IPS-20b (cell line): ENCODE measurements at regions not wholly inside any gene's neighbourhood (a gene's known extent, or its start where the extent isn't known, plus 50 kb on each side); places are given as distances from the start of the nearest gene placed in this dataset.

Source experiments
- H3K27ac ChIP-seq: one replicate; pipeline ENCODE4 v1.5.1; 2013; ENCODE audit warnings: low read length
- H3K27me3 ChIP-seq: 2 replicates; pipeline ENCODE4 v1.6.1; 2013; ENCODE audit warnings: mild to moderate bottlenecking, low read length, inconsistent platforms; ENCODE audit not compliant: insufficient read depth
- H3K36me3 ChIP-seq: 2 replicates; pipeline ENCODE4 v1.6.1; 2013; ENCODE audit warnings: low read depth, mild to moderate bottlenecking, inconsistent platforms, low read length, moderate library complexity; ENCODE audit not compliant: insufficient read depth
- H3K4me1 ChIP-seq: 2 replicates; pipeline ENCODE4 v1.6.1; 2013; ENCODE audit warnings: mild to moderate bottlenecking, control low read depth, inconsistent platforms, low read length, moderate library complexity; ENCODE audit not compliant: insufficient read depth
- H3K4me3 ChIP-seq: 2 replicates; pipeline ENCODE4 v1.5.1; 2013; ENCODE audit warnings: mild to moderate bottlenecking, low read length, inconsistent platforms
- H3K9ac ChIP-seq: 2 replicates; pipeline ENCODE4 v1.6.1; 2013; ENCODE audit warnings: low read depth, mild to moderate bottlenecking, inconsistent platforms, low read length, moderate library complexity
- H3K9me3 ChIP-seq: 2 replicates; pipeline ENCODE4 v1.6.1; 2013; ENCODE audit warnings: mild to moderate bottlenecking, low read depth, low read length, inconsistent platforms; ENCODE audit not compliant: insufficient read depth

GRCh38 chr6:22621701-22622100 is 52.3 kb downstream of the HDGFL1 start:
- Histone ChIP-seq H3K27me3 (no peaks in the 10 kb centered on the region), H3K4me3 (no peak overlapping the region), H3K9me3 (peaks cover 9% of the 10 kb centered on the region; the same call in 1 of the 2 replicates), H3K9ac (no peak overlapping the region), H3K4me1 (peaks cover 12% of the 10 kb centered on the region; the same call in 1 of the 2 replicates), H3K36me3 (no peaks in the 10 kb centered on the region), H3K27ac (no peak overlapping the region)

- Histone ChIP-seq H3K27ac (no peak overlapping the region), H3K36me3 (no peaks in the 10 kb centered on the region), H3K4me3 (no peak overlapping the region), H3K9ac (no peak overlapping the region), H3K4me1 (peaks cover 12% of the 10 kb centered on the region; the same call in 1 of the 2 replicates), H3K9me3 (peaks cover 9% of the 10 kb centered on the region; the same call in 1 of the 2 replicates), H3K27me3 (no peaks in the 10 kb centered on the region)
These were observed 53.0 kb downstream of the HDGFL1 start for GRCh38 chr6:22622351-22622750.

GRCh38 chr6:22622813-22623212 is 53.4 kb downstream of the HDGFL1 start:
- Histone ChIP-seq H3K27me3 (no peaks in the 10 kb centered on the region), H3K9ac (no peak overlapping the region), H3K36me3 (no peaks in the 10 kb centered on the region), H3K9me3 (peaks cover 9% of the 10 kb centered on the region; the same call in 1 of the 2 replicates), H3K4me3 (no peak overlapping the region), H3K27ac (peak overlapping the region; percentile 5), H3K4me1 (peaks cover 12% of the 10 kb centered on the region; the same call in 1 of the 2 replicates)

- no peak overlapping the region for H3K9ac ChIP-seq
- H3K4me1 ChIP-seq, result peaks cover 16% of the 10 kb centered on the region; the same call in 1 of the 2 replicates
- H3K27me3 ChIP-seq, result no peaks in the 10 kb centered on the region
- H3K36me3 ChIP-seq, result no peaks in the 10 kb centered on the region
- no peaks in the 10 kb centered on the region for H3K9me3 ChIP-seq
- no peak overlapping the region for H3K27ac ChIP-seq
- H3K4me3 ChIP-seq, result no peak overlapping the region
These were observed 58.3 kb downstream of the HDGFL1 start for GRCh38 chr6:22627644-22628043.

GRCh38 chr6:22631091-22631490 is 61.7 kb downstream of the HDGFL1 start:
- H3K27me3 ChIP-seq, result no peaks in the 10 kb centered on the region
- no peak overlapping the region for H3K27ac ChIP-seq
- H3K4me1 ChIP-seq, result peaks cover 9% of the 10 kb centered on the region; the same call in 1 of the 2 replicates

GRCh38 chr6:22632581-22633145 is 63.3 kb downstream of the HDGFL1 start:
- Histone ChIP-seq H3K36me3 (no peaks in the 10 kb centered on the region), H3K9me3 (no peaks in the 10 kb centered on the region), H3K9ac (no peak overlapping the region), H3K27me3 (no peaks in the 10 kb centered on the region), H3K4me1 (peaks cover 9% of the 10 kb centered on the region; the same call in 1 of the 2 replicates), H3K4me3 (no peak overlapping the region), H3K27ac (no peak overlapping the region)

More at GRCh38 chr6:22631091-22631490, 61.7 kb downstream of the HDGFL1 start:
- no peak overlapping the region for H3K4me3 ChIP-seq
- H3K9ac ChIP-seq, result no peak overlapping the region
- no peaks in the 10 kb centered on the region for H3K9me3 ChIP-seq
- H3K36me3 ChIP-seq, result no peaks in the 10 kb centered on the region

GRCh38 chr6:22636452-22636851 is 67.1 kb downstream of the HDGFL1 start:
- H3K27ac ChIP-seq, result no peak overlapping the region
- no peaks in the 10 kb centered on the region for H3K36me3 ChIP-seq
- H3K4me1 ChIP-seq, result peaks cover 9% of the 10 kb centered on the region; the same call in 1 of the 2 replicates
- no peak overlapping the region for H3K9ac ChIP-seq
- H3K4me3 ChIP-seq, result no peak overlapping the region
- H3K9me3 ChIP-seq, result no peaks in the 10 kb centered on the region
- no peaks in the 10 kb centered on the region for H3K27me3 ChIP-seq

- Histone ChIP-seq H3K4me1 (peaks cover 2% of the 10 kb centered on the region; the same call in 1 of the 2 replicates), H3K4me3 (no peak overlapping the region), H3K36me3 (no peaks in the 10 kb centered on the region), H3K27ac (no peak overlapping the region), H3K9me3 (no peaks in the 10 kb centered on the region), H3K27me3 (no peaks in the 10 kb centered on the region), H3K9ac (no peak overlapping the region)
These were observed 68.4 kb downstream of the HDGFL1 start for GRCh38 chr6:22637782-22638181.

GRCh38 chr6:22638320-22638719 is 69.0 kb downstream of the HDGFL1 start:
- Histone ChIP-seq H3K27me3 (no peaks in the 10 kb centered on the region), H3K27ac (no peak overlapping the region), H3K9me3 (no peaks in the 10 kb centered on the region), H3K4me3 (no peak overlapping the region), H3K36me3 (no peaks in the 10 kb centered on the region), H3K9ac (no peak overlapping the region), H3K4me1 (no peaks in the 10 kb centered on the region)

GRCh38 chr6:22642254-22642653 is 72.9 kb downstream of the HDGFL1 start:
- Histone ChIP-seq H3K4me1 (no peaks in the 10 kb centered on the region), H3K27me3 (no peaks in the 10 kb centered on the region), H3K27ac (no peak overlapping the region), H3K9me3 (no peaks in the 10 kb centered on the region), H3K4me3 (no peak overlapping the region), H3K9ac (no peak overlapping the region), H3K36me3 (no peaks in the 10 kb centered on the region)

- Histone ChIP-seq H3K9ac (no peak overlapping the region), H3K36me3 (no peaks in the 10 kb centered on the region), H3K4me3 (no peak overlapping the region), H3K27me3 (no peaks in the 10 kb centered on the region), H3K27ac (no peak overlapping the region), H3K9me3 (no peaks in the 10 kb centered on the region), H3K4me1 (peaks cover 6% of the 10 kb centered on the region; the same call in 1 of the 2 replicates)
These were observed 74.4 kb downstream of the HDGFL1 start for GRCh38 chr6:22643780-22644179.

- H3K27ac ChIP-seq, result no peak overlapping the region
- no peaks in the 10 kb centered on the region for H3K27me3 ChIP-seq
- H3K4me1 ChIP-seq, result peaks cover 11% of the 10 kb centered on the region; the same call in 1 of the 2 replicates
- H3K9me3 ChIP-seq, result no peaks in the 10 kb centered on the region
- no peak overlapping the region for H3K9ac ChIP-seq
- no peaks in the 10 kb centered on the region for H3K36me3 ChIP-seq
- H3K4me3 ChIP-seq, result no peak overlapping the region
These were observed 78.4 kb downstream of the HDGFL1 start for GRCh38 chr6:22647719-22648118.
